HepG2 (cell line): ENCODE measurements at regions not wholly inside any gene's neighbourhood (a gene's known extent, or its start where the extent isn't known, plus 50 kb on each side); places are given as distances from the start of the nearest gene placed in this dataset.

Source experiments
- ATAC-seq: fragments of 200-7000 bp; cut with Tn5 transposase; 3 replicates; pipeline ENCODE4 v1.9.1; 2020; ENCODE audit warnings: mild to moderate bottlenecking, moderate library complexity
- BruUV-seq: library from RNA; stranded (reverse); fragments of 400-500 nt; replicated peaks from 2 replicates; lab custom pipeline; 2021; lab: Mats Ljungman, UMichigan
- CTCF ChIA-PET: fragments of 300-600 bp; formaldehyde crosslinking; extraction: SDS; loops from one replicate; lab custom pipeline; 2021; ENCODE audit warnings: low total read pairs, inconsistent platforms, low intra/inter-chr PET ratio; lab: Yijun Ruan, JAX
- POLR2A ChIA-PET: fragments of 350-600 bp; sonication (Branson Sonifier 250); formaldehyde crosslinking; loops from one replicate; lab custom pipeline; 2020; ENCODE audit warnings: antibody characterized with exemption, inconsistent platforms; lab: Yijun Ruan, JAX
- DNase-seq: peaks from one replicate; pipeline ENCODE4 v3.0.0-alpha.2; 2015; ENCODE audit warnings: low spot score
- FAIRE-seq: peaks from 3 replicates; lab custom pipeline; 2011; peaks lifted over from hg19 to GRCh38; lab: Jason Lieb, UNC
- H2AFZ ChIP-seq: one replicate; pipeline ENCODE4 v1.6.1; 2011; ENCODE audit warnings: low read length, inconsistent platforms
- H3K27ac ChIP-seq: fragments of 300-600 bp; 3 replicates; pipeline ENCODE4 v1.8.0; 2011; ENCODE audit warnings: mixed run types, mild to moderate bottlenecking, mixed read lengths, low read length, inconsistent platforms; ENCODE audit not compliant: insufficient read depth; ENCODE audit errors: extremely low read length
- H3K27me3 ChIP-seq, 2 experiments: fragments of 200-600 bp in 1 of 2; 2 replicates in 1 of 2; 3 replicates in 1 of 2; pipeline versions ENCODE4 v1.6.0 to v1.8.0; 2011; ENCODE audit warnings: low read length in 2 of 2, mild to moderate bottlenecking in 2 of 2, moderate library complexity in 2 of 2, inconsistent platforms in 1 of 2; ENCODE audit not compliant: insufficient read depth in 2 of 2, control insufficient read depth in 1 of 2
- H3K36me3 ChIP-seq, 2 experiments: fragments of 200-600 bp in 1 of 2; replicated peaks in 1 of 2; 2 replicates in 1 of 2; 3 replicates in 1 of 2; pipeline versions ENCODE4 v1.5.1 to v1.8.0; 2011; ENCODE audit warnings: low read length in 2 of 2, inconsistent platforms in 1 of 2; ENCODE audit not compliant: insufficient read depth in 2 of 2, control insufficient read depth in 1 of 2
- H3K4me1 ChIP-seq: 2 replicates; pipeline ENCODE4 v1.5.1; 2012; ENCODE audit warnings: low read length, inconsistent platforms; ENCODE audit not compliant: insufficient read depth
- H3K4me2 ChIP-seq: 2 replicates; pipeline ENCODE4 v1.6.0; 2011; ENCODE audit warnings: low read depth, low read length, inconsistent platforms
- H3K4me3 ChIP-seq, 3 experiments: fragments of 200-600 bp in 1 of 3; sonication (generic), shearing (Covaris generic) in 1 of 3; replicated peaks in 1 of 3; 2 replicates each; pipeline ENCODE4 v1.5.1; 2011 to 2016; ENCODE audit warnings: low read length in 3 of 3, inconsistent platforms in 2 of 3, low read depth in 2 of 3, mild to moderate bottlenecking in 2 of 3, control low read depth in 1 of 3, mixed read lengths in 1 of 3; ENCODE audit not compliant: insufficient read depth in 1 of 3
- H3K79me2 ChIP-seq: one replicate; pipeline ENCODE4 v1.6.1; 2011; ENCODE audit warnings: low read length, inconsistent platforms; ENCODE audit not compliant: insufficient read depth
- H3K9ac ChIP-seq: 2 replicates; pipeline ENCODE4 v1.6.0; 2011; ENCODE audit warnings: mild to moderate bottlenecking, low read depth, low read length, inconsistent platforms; ENCODE audit not compliant: insufficient read depth
- H3K9me3 ChIP-seq: 2 replicates; pipeline ENCODE4 v1.5.1; 2012; ENCODE audit warnings: mild to moderate bottlenecking, low read length
- H4K20me1 ChIP-seq: 2 replicates; pipeline ENCODE4 v1.6.0; 2011; ENCODE audit warnings: inconsistent platforms, mild to moderate bottlenecking, low read length, moderate library complexity; ENCODE audit not compliant: insufficient read depth
- FIP1L1 ChIP-seq: fragments of 200-400 bp; formaldehyde crosslinking; IDR thresholded peaks from 2 replicates; pipeline ENCODE4 v1.6.1; 2018; ENCODE audit warnings: low read depth, mild to moderate bottlenecking, low read length, moderate library complexity, borderline replicate concordance; ENCODE audit not compliant: insufficient read depth
- ZNF224 ChIP-seq: sonication (generic); formaldehyde crosslinking; IDR thresholded peaks from 2 replicates; pipeline ENCODE4 v1.5.0; 2020; ENCODE audit warnings: mild to moderate bottlenecking, missing genetic modification reagents
- ZNF326 ChIP-seq: sonication (generic); formaldehyde crosslinking; IDR thresholded peaks from 2 replicates; pipeline ENCODE4 v1.4.0; 2020; ENCODE audit warnings: missing genetic modification reagents, borderline replicate concordance
- ZNF354B ChIP-seq: sonication (generic); formaldehyde crosslinking; IDR thresholded peaks from 2 replicates; pipeline ENCODE4 v1.8.0; 2022; ENCODE audit warnings: mild to moderate bottlenecking, missing genetic modification reagents
- ZNF44 ChIP-seq: sonication (generic); formaldehyde crosslinking; IDR thresholded peaks from 2 replicates; pipeline ENCODE4 v1.5.1; 2020; ENCODE audit warnings: mild to moderate bottlenecking, missing genetic modification reagents
- ZNF496 ChIP-seq: sonication (generic); formaldehyde crosslinking; IDR thresholded peaks from 2 replicates; pipeline ENCODE4 v1.8.1; 2023; ENCODE audit warnings: mild to moderate bottlenecking, moderate library complexity, missing genetic modification reagents; ENCODE audit not compliant: insufficient replicate concordance
- WGBS: methylation state at CpG from one replicate; pipeline ENCODE4 v1.1.6; 2017; ENCODE audit warnings: low lambda C conversion rate; 5-methylcytosine and 5-hydroxymethylcytosine counted together
- in situ Hi-C: cut with HindIII; loops from 2 replicates; pipeline ENCODE4 v1.10.0; 2017; ENCODE audit warnings: low pct_unique_long_range_greater_than_20kb; ENCODE audit not compliant: extremely low pct_ligation_motif_present
- intact Hi-C: fragments of 100-400 bp; cut with micrococcal nuclease; formaldehyde crosslinking; loops from one replicate; pipeline ENCODE4 v1.10.0; 2022; ENCODE audit not compliant: unreplicated experiment
- TF ChIP-seq, protein P1 (sequence below): sonication (generic); formaldehyde crosslinking; IDR thresholded peaks from 2 replicates; pipeline ENCODE4 v1.5.1; 2020; ENCODE audit warnings: missing genetic modification reagents, mild to moderate bottlenecking, borderline replicate concordance
- TF ChIP-seq, protein P2 (sequence below): sonication (generic); formaldehyde crosslinking; IDR thresholded peaks from 2 replicates; pipeline ENCODE4 v1.8.1; 2023; ENCODE audit warnings: missing genetic modification reagents, inconsistent platforms, borderline replicate concordance
- TF ChIP-seq, protein P3 (sequence below): sonication (generic); formaldehyde crosslinking; IDR thresholded peaks from 2 replicates; pipeline ENCODE4 v1.4.0; 2020; ENCODE audit warnings: mild to moderate bottlenecking, missing genetic modification reagents
- TF ChIP-seq, protein P4 (sequence below): sonication (generic); formaldehyde crosslinking; IDR thresholded peaks from 2 replicates; pipeline ENCODE4 v1.9.0; 2022; ENCODE audit warnings: missing genetic modification reagents, mild to moderate bottlenecking, borderline replicate concordance

DNA sequence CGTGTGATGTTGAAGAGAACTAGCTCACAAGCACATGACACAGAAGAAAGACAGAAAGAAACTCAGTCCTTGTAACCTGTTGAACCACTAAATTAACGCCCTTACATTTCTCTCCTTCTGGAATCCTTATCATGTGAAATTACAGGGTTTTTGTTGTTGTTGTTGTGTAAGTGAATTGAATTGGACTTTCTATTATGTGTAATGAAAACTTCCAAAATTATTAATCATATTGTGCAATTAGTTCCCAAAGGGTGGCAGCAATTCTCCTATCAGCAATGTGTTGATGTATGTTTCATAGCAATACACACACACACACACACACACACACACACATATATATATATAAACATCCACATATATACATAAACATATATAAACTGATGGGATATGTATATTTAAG lies 402.2 kb upstream of the TCF4 start:
- Histone ChIP-seq H3K27me3 (no peaks in the 10 kb centered on the region), H3K9me3 (peaks cover 80% of the 10 kb centered on the region), H3K4me1 (no peaks in the 10 kb centered on the region), H3K36me3 (no peaks in the 10 kb centered on the region), H3K9ac (no peak overlapping the region), H4K20me1 (no peaks in the 10 kb centered on the region), H3K79me2 (no peaks in the 10 kb centered on the region), H2AFZ (no peak overlapping the region), H3K27ac (no peak overlapping the region), H3K4me2 (no peak overlapping the region), H3K4me3 (no peak overlapping the region)
- BruUV-seq = no TSS peak
- DNase-seq (no peak), ATAC-seq (no peak), FAIRE-seq (no peak)
- intact Hi-C loops (no loop called here), in situ Hi-C loops (no loop called here)
- CTCF ChIA-PET = no interaction called here
- POLR2A ChIA-PET = no interaction called here
- no peak for TF ChIP-seq ZNF496 (CRISPR knock-in tag)
- no peak for TF ChIP-seq ZNF44
- TF ChIP-seq ZNF224 (CRISPR knock-in tag) = no peak
- TF ChIP-seq ZNF354B (CRISPR knock-in tag) = no peak
- TF ChIP-seq, protein P1, sequence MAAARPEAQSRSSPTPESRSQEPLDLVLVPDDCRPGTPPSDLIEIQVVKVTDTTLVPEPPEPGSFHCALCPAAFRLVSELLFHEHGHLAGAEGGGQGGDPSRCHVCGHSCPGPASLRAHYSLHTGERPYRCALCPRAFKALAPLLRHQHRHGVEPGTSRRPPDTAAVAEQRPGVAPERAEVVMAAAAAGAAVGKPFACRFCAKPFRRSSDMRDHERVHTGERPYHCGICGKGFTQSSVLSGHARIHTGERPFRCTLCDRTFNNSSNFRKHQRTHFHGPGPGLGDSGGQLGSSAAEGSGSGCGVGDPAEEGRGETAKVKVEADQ (CRISPR knock-in tag) = no peak
- TF ChIP-seq, protein P2, sequence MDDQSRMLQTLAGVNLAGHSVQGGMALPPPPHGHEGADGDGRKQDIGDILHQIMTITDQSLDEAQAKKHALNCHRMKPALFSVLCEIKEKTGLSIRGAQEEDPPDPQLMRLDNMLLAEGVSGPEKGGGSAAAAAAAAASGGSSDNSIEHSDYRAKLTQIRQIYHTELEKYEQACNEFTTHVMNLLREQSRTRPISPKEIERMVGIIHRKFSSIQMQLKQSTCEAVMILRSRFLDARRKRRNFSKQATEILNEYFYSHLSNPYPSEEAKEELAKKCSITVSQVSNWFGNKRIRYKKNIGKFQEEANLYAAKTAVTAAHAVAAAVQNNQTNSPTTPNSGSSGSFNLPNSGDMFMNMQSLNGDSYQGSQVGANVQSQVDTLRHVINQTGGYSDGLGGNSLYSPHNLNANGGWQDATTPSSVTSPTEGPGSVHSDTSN (CRISPR knock-in tag) = no peak
- TF ChIP-seq, protein P3, sequence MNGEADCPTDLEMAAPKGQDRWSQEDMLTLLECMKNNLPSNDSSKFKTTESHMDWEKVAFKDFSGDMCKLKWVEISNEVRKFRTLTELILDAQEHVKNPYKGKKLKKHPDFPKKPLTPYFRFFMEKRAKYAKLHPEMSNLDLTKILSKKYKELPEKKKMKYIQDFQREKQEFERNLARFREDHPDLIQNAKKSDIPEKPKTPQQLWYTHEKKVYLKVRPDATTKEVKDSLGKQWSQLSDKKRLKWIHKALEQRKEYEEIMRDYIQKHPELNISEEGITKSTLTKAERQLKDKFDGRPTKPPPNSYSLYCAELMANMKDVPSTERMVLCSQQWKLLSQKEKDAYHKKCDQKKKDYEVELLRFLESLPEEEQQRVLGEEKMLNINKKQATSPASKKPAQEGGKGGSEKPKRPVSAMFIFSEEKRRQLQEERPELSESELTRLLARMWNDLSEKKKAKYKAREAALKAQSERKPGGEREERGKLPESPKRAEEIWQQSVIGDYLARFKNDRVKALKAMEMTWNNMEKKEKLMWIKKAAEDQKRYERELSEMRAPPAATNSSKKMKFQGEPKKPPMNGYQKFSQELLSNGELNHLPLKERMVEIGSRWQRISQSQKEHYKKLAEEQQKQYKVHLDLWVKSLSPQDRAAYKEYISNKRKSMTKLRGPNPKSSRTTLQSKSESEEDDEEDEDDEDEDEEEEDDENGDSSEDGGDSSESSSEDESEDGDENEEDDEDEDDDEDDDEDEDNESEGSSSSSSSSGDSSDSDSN (CRISPR knock-in tag) = no peak
- TF ChIP-seq FIP1L1 = no peak
- TF ChIP-seq, protein P4, sequence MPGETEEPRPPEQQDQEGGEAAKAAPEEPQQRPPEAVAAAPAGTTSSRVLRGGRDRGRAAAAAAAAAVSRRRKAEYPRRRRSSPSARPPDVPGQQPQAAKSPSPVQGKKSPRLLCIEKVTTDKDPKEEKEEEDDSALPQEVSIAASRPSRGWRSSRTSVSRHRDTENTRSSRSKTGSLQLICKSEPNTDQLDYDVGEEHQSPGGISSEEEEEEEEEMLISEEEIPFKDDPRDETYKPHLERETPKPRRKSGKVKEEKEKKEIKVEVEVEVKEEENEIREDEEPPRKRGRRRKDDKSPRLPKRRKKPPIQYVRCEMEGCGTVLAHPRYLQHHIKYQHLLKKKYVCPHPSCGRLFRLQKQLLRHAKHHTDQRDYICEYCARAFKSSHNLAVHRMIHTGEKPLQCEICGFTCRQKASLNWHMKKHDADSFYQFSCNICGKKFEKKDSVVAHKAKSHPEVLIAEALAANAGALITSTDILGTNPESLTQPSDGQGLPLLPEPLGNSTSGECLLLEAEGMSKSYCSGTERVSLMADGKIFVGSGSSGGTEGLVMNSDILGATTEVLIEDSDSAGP = no peak
- no peak for TF ChIP-seq ZNF326 (CRISPR knock-in tag)
- 3% methylated on average over 2 of the region's 2 CpGs for WGBS
